M059J (cell line): ENCODE measurements at regions not wholly inside any gene's neighbourhood (a gene's known extent, or its start where the extent isn't known, plus 50 kb on each side); places are given as distances from the start of the nearest gene placed in this dataset.

ENCODE experiments used
- DNase-seq: peaks from one replicate; pipeline ENCODE4 v3.0.0-alpha.2; 2012; ENCODE audit warnings: low read depth

DNA sequence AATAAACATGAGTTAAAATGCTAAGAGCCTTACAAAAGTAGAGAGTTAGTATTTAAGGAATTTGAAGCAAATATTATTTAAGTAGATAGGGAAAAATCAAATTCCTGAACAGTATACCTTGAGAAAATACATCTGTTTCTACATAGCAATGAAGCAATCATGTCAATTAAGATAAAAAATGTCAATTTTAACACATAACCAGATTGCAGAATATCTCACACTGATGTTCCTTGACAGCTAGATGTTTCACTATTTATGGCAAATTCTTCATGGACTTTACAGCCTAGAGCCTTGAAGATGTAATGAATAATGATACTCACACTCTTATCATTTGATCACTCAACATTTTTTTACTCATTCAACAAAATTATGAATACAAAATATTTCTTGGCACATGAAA lies 708.2 kb upstream of the PTPRD start:
- DNase-seq = no peak

DNA sequence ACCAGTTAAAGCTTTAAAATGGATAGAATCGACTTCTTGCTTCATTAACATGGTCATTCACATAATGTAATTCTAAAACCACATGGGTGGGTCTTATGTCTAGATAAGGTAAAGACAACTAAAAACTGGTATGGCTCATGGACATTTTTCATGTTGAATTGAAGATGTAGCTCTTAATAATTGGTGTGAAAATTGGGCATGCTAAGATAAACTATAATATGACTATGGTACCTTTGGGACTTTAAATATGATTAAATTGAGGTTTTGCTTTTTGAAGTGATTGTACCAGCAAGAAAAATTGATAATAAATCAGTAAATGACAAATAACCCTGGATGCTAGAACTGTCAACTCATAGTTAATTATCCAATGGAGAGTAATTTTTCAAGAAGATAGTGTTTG lies 710.7 kb upstream of the PTPRD start:
- no peak for DNase-seq

DNA sequence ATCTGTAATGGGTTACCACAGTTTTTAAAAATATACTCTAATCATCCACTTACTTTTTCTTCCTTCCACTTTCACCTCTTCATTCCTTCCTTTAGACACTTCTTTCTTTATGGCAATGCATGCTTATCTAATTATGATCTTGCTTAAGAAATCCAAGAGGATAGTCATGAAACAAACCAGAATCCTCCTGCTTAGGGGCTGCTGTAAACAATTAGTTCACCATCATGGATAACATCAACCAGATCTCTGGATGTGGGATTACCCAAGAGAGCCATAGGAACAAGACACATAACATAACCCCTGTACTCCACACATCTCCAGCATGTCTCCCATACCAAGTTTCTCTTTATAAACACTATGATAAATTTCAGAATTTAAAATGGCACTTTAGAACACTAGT lies 713.4 kb upstream of the PTPRD start:
- DNase-seq = no peak

DNA sequence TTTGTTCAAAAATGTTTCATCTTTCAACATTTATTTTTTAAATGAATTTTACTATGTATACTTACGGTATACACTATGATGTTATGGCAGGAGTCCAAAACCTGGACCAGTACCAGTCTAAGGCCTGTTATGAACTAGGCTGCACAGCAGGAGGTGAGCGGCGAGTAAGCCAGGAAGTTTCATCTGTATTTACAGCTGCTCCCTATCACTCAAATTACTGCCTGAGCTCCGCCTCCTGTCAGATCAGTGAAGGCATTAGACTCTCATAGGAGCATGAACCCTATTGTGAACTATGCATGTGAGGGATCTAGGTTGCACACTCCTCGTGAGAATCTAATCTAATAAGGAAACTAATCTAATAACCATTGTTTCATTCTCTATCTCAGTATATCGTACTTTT lies 715.5 kb upstream of the PTPRD start:
- DNase-seq = no peak

DNA sequence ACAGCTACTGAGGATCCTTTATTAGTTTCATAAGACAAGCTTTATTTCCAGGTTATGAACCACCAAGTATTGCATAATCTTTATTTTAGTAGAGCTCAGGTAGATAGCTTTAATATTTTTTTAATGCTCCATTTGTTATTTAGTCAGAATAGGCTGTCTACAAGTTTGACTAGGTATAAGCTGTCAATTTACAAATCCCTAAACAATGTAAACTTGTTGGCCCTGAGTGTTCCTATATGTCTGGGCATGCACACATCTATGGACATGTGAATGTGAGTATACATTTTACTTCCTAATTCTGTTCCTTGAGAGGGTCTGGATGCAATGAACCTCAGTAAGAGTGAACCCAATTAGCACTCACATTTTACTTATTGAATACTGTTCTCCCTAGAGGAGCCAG lies 722.2 kb upstream of the PTPRD start:
- no peak for DNase-seq

DNA sequence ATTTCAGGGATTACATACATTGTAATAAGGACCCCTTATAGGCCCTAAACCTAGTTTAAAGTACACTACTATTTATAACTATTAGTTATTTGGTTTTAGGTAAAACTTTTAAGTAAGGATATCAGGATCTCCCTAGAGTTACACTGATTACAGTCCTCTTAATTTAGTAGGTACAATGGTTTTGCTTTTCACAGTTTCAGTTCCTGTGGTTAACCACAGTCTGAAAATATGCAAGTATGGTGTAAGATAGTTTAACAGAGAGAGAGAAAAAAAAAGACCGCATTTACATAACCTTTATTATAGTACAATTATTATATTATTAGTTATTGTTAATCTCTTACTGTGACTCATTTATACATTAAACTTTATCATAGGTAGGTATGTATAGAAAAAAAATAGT lies 725.3 kb upstream of the PTPRD start:
- no peak for DNase-seq

DNA sequence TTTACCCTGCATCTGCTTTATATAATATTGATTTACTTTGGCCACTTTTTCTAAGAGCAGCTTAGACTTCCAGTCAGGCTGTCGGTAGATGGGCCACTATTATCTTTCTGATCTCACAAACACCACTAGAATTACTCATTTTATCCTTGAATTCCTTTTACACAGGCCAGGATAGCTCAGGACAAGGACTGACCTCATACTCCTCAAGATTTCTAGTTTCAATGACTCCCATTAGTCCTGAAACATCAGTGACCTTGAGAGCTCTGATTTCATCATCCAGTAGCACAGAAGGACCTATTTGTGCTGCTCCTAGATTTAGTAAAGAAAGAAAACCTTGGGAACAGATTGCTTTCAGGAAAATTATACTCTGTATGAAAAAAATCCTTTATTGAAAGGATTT lies 727.9 kb upstream of the PTPRD start:
- no peak for DNase-seq

DNA sequence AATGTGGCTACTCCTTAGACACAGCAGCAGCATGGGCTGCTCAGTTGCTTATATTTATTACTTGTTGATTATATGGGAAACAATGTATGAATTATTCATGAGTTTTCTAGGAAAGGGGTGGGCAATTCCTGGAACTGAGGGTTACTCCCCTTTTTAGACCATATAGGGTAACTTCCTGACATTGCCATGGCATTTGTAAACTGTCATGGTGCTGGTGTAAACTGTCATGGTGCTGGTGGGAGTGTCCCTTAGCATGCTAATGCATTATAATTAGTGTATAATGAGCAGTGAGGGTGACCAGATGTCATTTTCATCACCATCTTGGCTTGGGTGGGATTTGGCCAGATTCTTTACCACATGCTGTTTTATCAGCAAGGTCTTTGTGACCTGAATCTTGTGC lies 734.6 kb upstream of the PTPRD start:
- no peak for DNase-seq

DNA sequence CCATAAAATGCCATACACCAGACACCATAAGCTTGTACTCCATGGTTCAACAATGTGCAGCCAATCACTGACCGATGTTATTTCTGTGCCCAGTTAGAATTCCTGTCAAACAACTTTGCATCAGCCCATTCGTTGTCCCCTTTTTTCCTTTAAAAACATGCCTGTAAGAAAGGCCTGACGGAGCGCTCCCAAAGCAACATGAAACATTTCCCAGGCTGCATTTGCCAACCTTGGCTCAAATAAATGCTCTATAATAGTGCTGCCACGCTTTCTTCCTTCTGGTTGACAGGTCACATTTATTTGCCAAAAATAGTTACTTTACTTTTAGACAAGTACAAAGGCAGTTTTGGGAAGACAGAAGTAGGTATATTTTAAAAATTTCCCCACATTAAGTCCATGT lies 735.6 kb upstream of the PTPRD start:
- no peak for DNase-seq

DNA sequence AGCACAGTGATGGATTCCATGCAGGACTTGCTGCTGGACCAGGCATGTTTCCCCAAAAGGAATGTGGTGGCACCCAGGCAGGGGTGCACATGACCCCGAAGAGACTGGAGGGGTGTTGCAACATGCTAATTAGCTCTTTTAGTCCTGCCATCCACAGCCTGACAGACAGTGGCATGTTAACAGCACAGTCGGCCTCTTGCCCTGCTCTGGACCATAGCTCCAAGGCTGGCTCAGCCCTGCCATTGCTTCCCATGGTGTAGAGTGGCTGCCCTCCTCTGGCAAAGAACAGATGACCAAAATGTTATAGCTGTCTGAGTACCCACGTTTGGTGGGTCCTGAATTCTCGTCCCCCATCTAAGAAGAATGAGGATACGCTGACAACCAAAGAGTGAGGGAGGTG lies 736.4 kb upstream of the PTPRD start:
- no peak for DNase-seq

DNA sequence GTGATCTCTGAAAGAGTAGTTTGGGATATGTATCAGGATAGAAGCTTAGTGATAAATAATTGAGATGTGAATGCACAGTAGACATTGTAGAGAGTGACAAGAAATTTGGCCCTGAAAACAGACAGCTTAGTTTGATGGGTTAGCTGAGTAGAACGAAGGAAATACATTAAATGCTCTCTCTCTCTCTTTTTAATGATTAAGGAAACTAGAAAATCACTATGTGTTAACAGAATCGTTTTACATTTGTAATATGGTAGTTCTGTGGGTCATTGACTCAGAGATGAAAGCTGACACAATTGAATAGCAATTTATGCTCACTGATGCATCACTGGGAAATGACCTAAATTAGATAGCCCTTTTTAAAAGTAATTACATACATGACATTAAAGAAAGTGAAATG lies 739.8 kb upstream of the PTPRD start:
- DNase-seq = no peak

DNA sequence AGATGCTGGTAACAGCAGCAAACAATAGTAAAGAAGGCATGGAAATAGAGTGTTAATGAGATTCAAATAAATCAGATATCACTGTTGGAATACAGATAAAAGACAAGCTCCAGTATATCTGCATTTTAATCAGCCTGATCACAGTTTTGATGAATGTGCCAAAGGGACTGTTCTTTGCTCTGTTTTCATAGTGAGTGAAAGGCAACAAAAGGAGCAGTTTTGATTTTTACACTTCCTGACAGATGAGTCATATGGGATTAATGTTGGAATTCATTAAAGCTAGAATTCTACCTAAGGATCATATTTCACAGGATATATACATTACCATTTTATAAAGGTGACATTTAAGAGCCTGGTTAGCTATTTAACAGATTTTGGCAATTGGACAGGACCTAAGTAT lies 743.3 kb upstream of the PTPRD start:
- DNase-seq = no peak

DNA sequence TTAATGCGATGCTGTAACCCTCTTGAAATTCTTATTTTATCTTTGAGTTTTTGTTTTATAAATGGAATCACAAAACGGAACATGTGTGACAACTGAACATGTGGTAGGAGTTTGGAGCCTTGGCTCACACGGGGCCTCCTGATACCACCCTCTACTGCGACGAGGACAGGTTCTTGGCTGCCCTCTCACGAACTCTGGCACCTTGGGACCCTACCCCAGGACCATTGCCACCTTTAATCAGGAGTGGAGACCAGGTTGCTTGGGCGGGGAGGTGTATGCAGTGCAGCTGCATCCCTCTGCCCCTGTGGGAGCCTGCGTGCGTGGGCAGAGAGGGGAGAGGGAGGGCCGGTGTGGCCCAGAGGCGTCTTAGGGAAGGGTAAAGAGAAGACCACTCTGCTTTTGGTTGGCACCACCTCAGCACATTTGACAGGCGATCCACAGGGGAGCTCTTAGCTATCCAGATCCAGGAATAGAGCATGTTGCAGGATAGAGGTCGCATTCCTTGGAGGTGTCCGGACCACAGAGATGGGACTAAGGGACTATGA lies 753.9 kb upstream of the PTPRD start:
- no peak for DNase-seq

DNA sequence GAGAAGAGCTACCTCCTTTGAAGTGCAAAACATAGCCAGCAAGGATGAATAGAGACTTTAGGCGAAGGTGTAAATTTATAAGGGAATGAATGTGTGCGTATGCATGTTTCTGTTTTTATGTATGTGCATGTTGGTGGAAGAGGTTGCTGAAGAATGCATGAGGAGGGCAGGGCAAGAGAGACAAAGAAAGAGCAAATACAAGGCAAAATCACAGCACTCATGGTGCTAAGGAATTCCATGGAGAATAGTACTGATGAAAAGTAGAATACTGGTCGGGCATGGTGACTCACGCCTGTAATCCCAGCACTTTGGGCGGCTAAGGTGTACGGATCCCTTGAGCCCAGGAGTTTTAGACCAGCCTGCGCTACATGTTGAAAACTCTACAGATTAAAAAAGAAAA lies 762.1 kb upstream of the PTPRD start:
- DNase-seq = no peak

DNA sequence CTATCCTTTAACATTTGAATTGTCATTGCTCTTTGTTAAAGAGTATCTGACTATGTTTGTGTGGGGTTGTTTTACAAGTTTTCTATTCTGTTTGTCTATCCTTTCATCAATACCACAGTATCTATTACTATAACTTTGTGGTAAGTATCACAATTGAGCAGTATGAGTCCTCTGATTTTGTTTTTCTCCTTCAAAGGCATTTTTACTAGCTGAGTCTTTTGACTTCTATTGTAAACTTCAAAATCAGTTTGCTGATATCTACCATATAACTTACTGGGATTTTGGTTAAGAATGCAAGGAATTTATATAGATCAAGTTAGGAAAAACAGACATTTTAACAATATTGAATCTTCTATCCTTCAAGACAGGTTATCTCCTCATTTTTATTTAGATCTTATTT lies 789.8 kb upstream of the PTPRD start:
- DNase-seq = no peak

DNA sequence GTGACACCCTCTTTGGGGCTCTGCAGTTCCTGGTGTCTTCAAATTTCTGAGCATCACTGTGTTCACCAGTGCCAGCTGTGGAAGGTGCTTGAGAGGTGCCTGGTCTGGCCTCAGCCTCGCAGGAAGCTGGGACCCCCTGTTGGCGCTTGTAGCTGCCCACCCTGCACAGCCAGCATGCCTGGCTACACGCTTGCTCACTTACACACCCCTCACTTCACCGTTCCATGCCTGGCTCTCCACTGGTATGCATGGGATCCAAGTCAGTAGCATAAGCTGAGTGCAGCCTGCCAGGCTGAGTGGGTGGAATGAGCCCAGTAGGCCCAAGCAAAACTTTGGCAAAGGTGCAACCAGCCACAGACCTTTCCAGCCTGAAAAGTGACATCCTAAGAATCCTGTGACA lies 801.4 kb upstream of the PTPRD start:
- DNase-seq = no peak

DNA sequence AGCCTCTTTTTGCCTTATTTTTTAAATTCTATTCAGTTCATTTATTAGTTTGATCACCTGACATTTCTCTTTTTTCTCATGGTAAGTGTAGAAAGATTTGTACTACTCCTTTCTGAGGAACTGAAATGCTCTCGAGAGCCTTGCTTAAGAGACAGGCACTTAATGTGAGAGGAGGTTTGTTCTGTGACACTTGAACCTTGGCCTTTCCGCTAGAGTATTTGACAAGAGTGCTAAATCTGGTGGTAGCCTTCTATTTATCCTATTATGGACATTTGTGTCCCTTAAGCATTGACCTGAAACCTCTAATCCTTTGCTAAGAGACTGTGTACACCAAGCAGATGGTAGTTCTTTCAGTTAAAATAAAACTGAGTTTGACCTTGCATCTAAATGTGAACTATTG lies 805.0 kb upstream of the PTPRD start:
- no peak for DNase-seq

DNA sequence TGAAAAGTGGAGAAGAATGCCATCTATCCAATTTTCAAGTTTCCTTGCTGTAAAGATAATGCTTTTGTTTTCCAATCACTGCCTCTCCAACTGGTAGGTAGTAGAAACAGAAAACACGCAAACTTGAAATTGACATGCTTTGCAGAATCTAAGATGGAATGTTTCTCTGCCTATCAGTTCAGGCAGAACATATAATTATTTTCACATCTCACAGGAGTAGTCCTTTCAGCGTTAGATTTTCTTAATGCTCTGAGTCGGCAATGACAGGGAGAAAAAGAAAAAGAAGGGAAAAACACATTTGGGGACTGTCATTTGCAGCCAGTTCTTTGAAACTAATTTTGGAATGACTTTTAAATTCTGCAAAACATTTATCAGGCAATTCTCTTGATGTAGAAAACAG lies 818.7 kb upstream of the PTPRD start:
- DNase-seq = no peak

DNA sequence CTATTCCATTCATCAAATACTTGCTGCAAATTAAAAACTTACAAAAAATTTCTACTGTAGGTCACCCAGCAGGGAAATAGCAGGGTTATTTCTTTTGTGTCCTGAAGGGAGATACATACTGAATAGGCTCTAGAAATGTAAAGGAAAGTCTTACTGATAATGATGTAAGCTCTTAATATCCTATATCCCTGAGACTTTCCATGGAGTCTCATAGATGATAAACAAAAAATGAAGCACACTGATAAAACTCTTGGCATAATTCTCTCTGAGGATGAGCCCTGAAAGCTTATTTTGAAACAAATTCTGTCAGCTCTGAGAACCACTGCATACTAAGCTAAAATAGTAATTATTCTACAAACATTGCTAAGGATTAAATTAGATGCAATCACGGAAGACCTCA lies 819.6 kb upstream of the PTPRD start:
- DNase-seq = no peak

DNA sequence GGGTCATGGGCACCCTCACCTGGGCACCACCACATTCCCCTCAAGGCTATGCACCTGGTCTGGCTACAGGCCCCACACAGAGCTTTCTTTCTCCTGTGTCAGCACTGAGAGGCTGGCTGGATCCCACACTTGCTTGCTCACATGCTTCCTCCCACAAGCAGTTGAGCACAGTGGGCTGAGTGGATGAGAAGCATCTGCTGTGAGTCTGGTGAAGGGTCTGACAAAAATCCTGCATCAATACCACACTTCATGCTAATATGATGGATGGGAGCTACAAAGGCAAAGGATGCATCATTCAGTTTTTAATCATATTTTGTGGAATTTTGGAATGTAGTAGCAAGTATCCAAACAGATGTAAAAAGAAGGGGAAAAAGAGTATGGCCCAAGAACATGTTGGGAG lies 830.8 kb upstream of the PTPRD start:
- no peak for DNase-seq

DNA sequence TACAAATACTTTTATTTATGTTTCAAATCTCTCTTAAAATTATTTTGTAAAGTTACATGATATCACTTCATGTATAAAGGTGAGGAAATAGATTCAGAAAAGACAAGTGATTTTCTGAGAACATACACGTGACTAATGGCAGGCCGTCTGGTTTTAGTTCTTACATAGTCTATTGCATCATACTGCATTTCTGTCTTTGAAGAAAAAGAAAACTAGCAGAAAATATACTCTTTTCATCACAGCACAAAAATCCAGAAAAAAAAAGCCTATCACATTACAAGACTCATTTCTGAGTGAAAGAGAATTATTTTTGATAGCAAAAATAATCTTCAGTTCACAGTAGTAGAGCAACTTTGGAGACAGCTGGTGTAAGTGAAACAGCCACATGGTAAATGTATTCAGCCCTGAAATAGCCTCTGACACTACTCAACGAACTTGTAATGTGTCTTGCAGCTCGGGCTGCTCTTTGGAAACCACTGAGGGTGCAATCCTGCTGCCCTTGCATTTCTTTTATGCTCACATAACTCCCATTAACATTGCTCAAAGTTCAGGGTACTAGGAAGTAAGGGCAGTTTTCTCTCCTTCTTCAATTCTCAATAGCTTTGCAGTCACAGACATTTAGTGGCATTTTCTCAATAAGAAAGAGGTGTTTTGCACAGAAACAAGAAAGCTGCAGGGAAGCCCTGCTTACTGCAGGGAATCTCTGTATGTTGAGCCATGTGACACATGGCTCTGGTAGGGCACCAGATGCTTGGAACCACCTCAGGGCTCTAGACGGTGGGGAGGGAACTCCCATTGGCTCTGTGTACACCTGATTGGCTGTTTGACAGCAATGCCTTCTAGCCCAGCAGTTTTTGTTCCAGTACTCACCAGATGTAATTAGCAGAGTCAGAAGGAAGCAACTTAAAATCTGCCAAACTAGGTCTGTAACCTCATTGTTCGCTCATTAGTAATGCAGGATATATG lies 845.3 kb upstream of the PTPRD start:
- DNase-seq = no peak

DNA sequence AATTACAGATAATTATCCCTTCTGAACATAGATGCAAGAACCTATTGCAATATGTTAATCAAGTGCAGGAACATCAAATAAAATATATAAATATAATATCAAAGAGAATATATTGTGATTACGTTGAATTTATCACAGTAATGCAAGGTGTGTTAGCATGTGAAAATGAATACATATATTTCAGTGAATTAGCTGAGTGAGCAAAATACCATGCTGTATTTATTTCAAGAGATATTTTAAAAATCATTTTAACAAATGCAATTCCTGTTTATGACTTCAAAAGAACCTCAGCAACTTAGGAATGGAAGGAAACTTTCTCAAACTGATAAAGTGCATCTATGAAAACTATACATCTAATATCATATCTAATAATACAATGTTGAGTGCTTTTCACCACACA lies 856.9 kb upstream of the PTPRD start:
- DNase-seq = no peak

DNA sequence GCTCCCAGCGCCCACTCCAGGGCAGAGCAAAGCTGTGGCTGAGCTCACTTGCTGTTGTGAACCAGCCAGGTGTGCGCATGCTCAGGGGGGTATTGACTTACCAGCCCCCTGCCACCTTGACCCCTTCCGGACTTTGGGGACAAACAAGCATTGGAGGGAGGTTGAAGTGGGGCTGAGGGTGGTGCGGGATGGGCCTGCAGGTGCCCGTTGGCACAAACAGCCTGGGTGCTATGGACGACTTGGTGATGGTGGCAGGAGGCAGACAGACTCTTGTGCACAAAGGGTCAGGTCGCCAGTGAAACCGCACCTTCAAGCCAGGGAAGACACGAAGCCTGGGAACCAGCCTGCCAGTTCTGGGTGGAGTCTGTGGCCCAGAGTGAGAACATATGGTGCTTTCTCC lies 858.5 kb upstream of the PTPRD start:
- DNase-seq = no peak

DNA sequence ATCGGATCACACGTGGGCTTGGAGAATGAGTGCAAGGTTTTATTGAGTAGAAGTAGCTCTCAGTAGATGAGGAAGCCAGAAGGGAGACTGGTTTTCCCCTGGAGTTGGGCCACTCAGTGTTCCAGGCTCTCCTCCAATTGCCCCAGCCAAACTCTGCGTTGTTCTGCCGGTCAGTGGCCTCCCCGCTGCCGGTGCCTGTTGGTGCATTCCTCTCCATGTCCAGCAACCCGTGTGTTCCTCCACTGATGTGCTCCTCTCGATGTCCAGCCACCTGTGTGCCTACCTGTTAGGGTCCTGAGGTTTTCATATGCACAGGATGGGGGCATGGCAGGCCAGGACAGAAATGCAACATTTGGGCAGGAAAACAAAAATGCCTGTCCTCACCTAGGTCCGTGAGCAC lies 888.0 kb upstream of the PTPRD start:
- no peak for DNase-seq
